ENCODE measurements at regions not wholly inside any gene's neighbourhood (a gene's known extent, or its start where the extent isn't known, plus 50 kb on each side); places are given as distances from the start of the nearest gene placed in this dataset.
"Not testable (repeated sequence)": the region's sequence is repeated elsewhere in the genome, so short reads cannot be mapped to it uniquely, and the experiment has no call there.

- Histone ChIP-seq H3K4me3 (ENCODE audit: low read depth in 1 of 2, low read length in 2 of 2) (no peak overlapping the region), H3K27ac (ENCODE audit: low read length) (no peak overlapping the region), H3K9me3 (ENCODE audit: control insufficient read depth in 1 of 2, low read length in 2 of 2) (no peaks in the 10 kb centered on the region), H3K4me1 (ENCODE audit: control insufficient read depth in 1 of 2, insufficient read depth in 2 of 2, low read length in 2 of 2) (no peaks in the 10 kb centered on the region), H3K27me3 (ENCODE audit: low read depth, low read length) (no peaks in the 10 kb centered on the region), H3K36me3 (ENCODE audit: control insufficient read depth in 1 of 2, insufficient read depth in 2 of 2, low read length in 2 of 2) (no peaks in the 10 kb centered on the region)
Observed at GRCh38 chr14:82778008-82778590, 1244.4 kb upstream of the SEL1L start.

GRCh38 chr14:82778601-82779000 is 1244.9 kb upstream of the SEL1L start:
- Histone ChIP-seq H3K4me3 (ENCODE audit: low read depth in 1 of 2, low read length in 2 of 2) (no peak overlapping the region), H3K9me3 (ENCODE audit: control insufficient read depth in 1 of 2, low read length in 2 of 2) (no peaks in the 10 kb centered on the region), H3K36me3 (ENCODE audit: control insufficient read depth in 1 of 2, insufficient read depth in 2 of 2, low read length in 2 of 2) (no peaks in the 10 kb centered on the region), H3K4me1 (ENCODE audit: control insufficient read depth in 1 of 2, insufficient read depth in 2 of 2, low read length in 2 of 2) (no peaks in the 10 kb centered on the region), H3K27ac (ENCODE audit: low read length) (no peak overlapping the region), H3K27me3 (ENCODE audit: low read depth, low read length) (no peaks in the 10 kb centered on the region)

- H3K27me3 ChIP-seq (ENCODE audit: low read depth, low read length): no peaks in the 10 kb centered on the region
- H3K4me1 ChIP-seq (ENCODE audit: control insufficient read depth in 1 of 2, insufficient read depth in 2 of 2, low read length in 2 of 2): no peaks in the 10 kb centered on the region
- H3K27ac ChIP-seq (ENCODE audit: low read length): no peak overlapping the region
- H3K36me3 ChIP-seq (ENCODE audit: control insufficient read depth in 1 of 2, insufficient read depth in 2 of 2, low read length in 2 of 2): no peaks in the 10 kb centered on the region
- no peaks in the 10 kb centered on the region for H3K9me3 ChIP-seq (ENCODE audit: control insufficient read depth in 1 of 2, low read length in 2 of 2)
- H3K4me3 ChIP-seq (ENCODE audit: low read depth in 1 of 2, low read length in 2 of 2): no peak overlapping the region
Observed at GRCh38 chr14:82779301-82779700, 1245.6 kb upstream of the SEL1L start.

GRCh38 chr14:82785756-82786482 is 1252.3 kb upstream of the SEL1L start:
- Histone ChIP-seq H3K9me3 (ENCODE audit: control insufficient read depth in 1 of 2, low read length in 2 of 2) (no peaks in the 10 kb centered on the region), H3K4me3 (ENCODE audit: low read depth in 1 of 2, low read length in 2 of 2) (no peak overlapping the region), H3K27me3 (ENCODE audit: low read depth, low read length) (no peaks in the 10 kb centered on the region), H3K27ac (ENCODE audit: low read length) (no peak overlapping the region), H3K4me1 (ENCODE audit: control insufficient read depth in 1 of 2, insufficient read depth in 2 of 2, low read length in 2 of 2) (no peaks in the 10 kb centered on the region), H3K36me3 (ENCODE audit: control insufficient read depth in 1 of 2, insufficient read depth in 2 of 2, low read length in 2 of 2) (no peaks in the 10 kb centered on the region)

GRCh38 chr14:82786483-82786880 is 1252.8 kb upstream of the SEL1L start:
- no peak overlapping the region for H3K27ac ChIP-seq (ENCODE audit: low read length)
- no peaks in the 10 kb centered on the region for H3K27me3 ChIP-seq (ENCODE audit: low read depth, low read length)
- no peaks in the 10 kb centered on the region for H3K9me3 ChIP-seq (ENCODE audit: control insufficient read depth in 1 of 2, low read length in 2 of 2)
- H3K4me3 ChIP-seq (ENCODE audit: low read depth in 1 of 2, low read length in 2 of 2): no peak overlapping the region
- H3K4me1 ChIP-seq (ENCODE audit: control insufficient read depth in 1 of 2, insufficient read depth in 2 of 2, low read length in 2 of 2): no peaks in the 10 kb centered on the region
- no peaks in the 10 kb centered on the region for H3K36me3 ChIP-seq (ENCODE audit: control insufficient read depth in 1 of 2, insufficient read depth in 2 of 2, low read length in 2 of 2)

GRCh38 chr14:82796086-82796485 is 1262.4 kb upstream of the SEL1L start:
- Histone ChIP-seq H3K4me1 (ENCODE audit: control insufficient read depth in 1 of 2, insufficient read depth in 2 of 2, low read length in 2 of 2) (no peaks in the 10 kb centered on the region), H3K27me3 (ENCODE audit: low read depth, low read length) (no peaks in the 10 kb centered on the region), H3K27ac (ENCODE audit: low read length) (no peak overlapping the region)

GRCh38 chr14:82798276-82798675 is 1264.6 kb upstream of the SEL1L start:
- Histone ChIP-seq H3K4me3 (ENCODE audit: low read depth in 1 of 2, low read length in 2 of 2) (no peak overlapping the region), H3K4me1 (ENCODE audit: control insufficient read depth in 1 of 2, insufficient read depth in 2 of 2, low read length in 2 of 2) (no peaks in the 10 kb centered on the region), H3K27me3 (ENCODE audit: low read depth, low read length) (no peaks in the 10 kb centered on the region), H3K36me3 (ENCODE audit: control insufficient read depth in 1 of 2, insufficient read depth in 2 of 2, low read length in 2 of 2) (no peaks in the 10 kb centered on the region), H3K9me3 (ENCODE audit: control insufficient read depth in 1 of 2, low read length in 2 of 2) (no peaks in the 10 kb centered on the region), H3K27ac (ENCODE audit: low read length) (no peak overlapping the region)

More at GRCh38 chr14:82796086-82796485, 1262.4 kb upstream of the SEL1L start:
- no peak overlapping the region for H3K4me3 ChIP-seq (ENCODE audit: low read depth in 1 of 2, low read length in 2 of 2)
- H3K9me3 ChIP-seq (ENCODE audit: control insufficient read depth in 1 of 2, low read length in 2 of 2): no peaks in the 10 kb centered on the region
- H3K36me3 ChIP-seq (ENCODE audit: control insufficient read depth in 1 of 2, insufficient read depth in 2 of 2, low read length in 2 of 2): no peaks in the 10 kb centered on the region

- Histone ChIP-seq H3K4me3 (ENCODE audit: low read depth in 1 of 2, low read length in 2 of 2) (no peak overlapping the region), H3K36me3 (ENCODE audit: control insufficient read depth in 1 of 2, insufficient read depth in 2 of 2, low read length in 2 of 2) (no peaks in the 10 kb centered on the region), H3K4me1 (ENCODE audit: control insufficient read depth in 1 of 2, insufficient read depth in 2 of 2, low read length in 2 of 2) (no peaks in the 10 kb centered on the region), H3K9me3 (ENCODE audit: control insufficient read depth in 1 of 2, low read length in 2 of 2) (no peaks in the 10 kb centered on the region), H3K27me3 (ENCODE audit: low read depth, low read length) (no peaks in the 10 kb centered on the region), H3K27ac (ENCODE audit: low read length) (no peak overlapping the region)
Observed at GRCh38 chr14:82805892-82806825, 1272.5 kb upstream of the SEL1L start.

GRCh38 chr14:82811246-82811645 is 1277.6 kb upstream of the SEL1L start:
- no peaks in the 10 kb centered on the region for H3K36me3 ChIP-seq (ENCODE audit: control insufficient read depth in 1 of 2, insufficient read depth in 2 of 2, low read length in 2 of 2)
- no peaks in the 10 kb centered on the region for H3K9me3 ChIP-seq (ENCODE audit: control insufficient read depth in 1 of 2, low read length in 2 of 2)
- H3K27me3 ChIP-seq (ENCODE audit: low read depth, low read length): no peaks in the 10 kb centered on the region
- H3K4me3 ChIP-seq (ENCODE audit: low read depth in 1 of 2, low read length in 2 of 2): no peak overlapping the region
- no peaks in the 10 kb centered on the region for H3K4me1 ChIP-seq (ENCODE audit: control insufficient read depth in 1 of 2, insufficient read depth in 2 of 2, low read length in 2 of 2)
- H3K27ac ChIP-seq (ENCODE audit: low read length): no peak overlapping the region

- H3K4me1 ChIP-seq (ENCODE audit: control insufficient read depth in 1 of 2, insufficient read depth in 2 of 2, low read length in 2 of 2); H3K4me3 ChIP-seq (ENCODE audit: low read depth in 1 of 2, low read length in 2 of 2); H3K27ac ChIP-seq (ENCODE audit: low read length); H3K27me3 ChIP-seq (ENCODE audit: low read depth, low read length); H3K9me3 ChIP-seq (ENCODE audit: control insufficient read depth in 1 of 2, low read length in 2 of 2); H3K36me3 ChIP-seq (ENCODE audit: control insufficient read depth in 1 of 2, insufficient read depth in 2 of 2, low read length in 2 of 2): not testable (repeated sequence)
Observed at GRCh38 chr14:82814339-82814738, 1280.7 kb upstream of the SEL1L start.

- Histone ChIP-seq H3K27ac (ENCODE audit: low read length) (no peak overlapping the region), H3K4me3 (ENCODE audit: low read depth in 1 of 2, low read length in 2 of 2) (no peak overlapping the region), H3K27me3 (ENCODE audit: low read depth, low read length) (no peaks in the 10 kb centered on the region), H3K9me3 (ENCODE audit: control insufficient read depth in 1 of 2, low read length in 2 of 2) (no peaks in the 10 kb centered on the region), H3K36me3 (ENCODE audit: control insufficient read depth in 1 of 2, insufficient read depth in 2 of 2, low read length in 2 of 2) (no peaks in the 10 kb centered on the region), H3K4me1 (ENCODE audit: control insufficient read depth in 1 of 2, insufficient read depth in 2 of 2, low read length in 2 of 2) (no peaks in the 10 kb centered on the region)
Observed at GRCh38 chr14:82830596-82830995, 1296.9 kb upstream of the SEL1L start.
